Epithelial cell of proximal tubule (primary cell): ENCODE measurements at regions not wholly inside any gene's neighbourhood (a gene's known extent, or its start where the extent isn't known, plus 50 kb on each side); places are given as distances from the start of the nearest gene placed in this dataset.
"Not testable (repeated sequence)": the region's sequence is repeated elsewhere in the genome, so short reads cannot be mapped to it uniquely, and the experiment has no call there.

Experiments
- DNase-seq: peaks from one replicate; pipeline ENCODE4 v3.0.0-alpha.2; 2011; ENCODE audit warnings: low read depth
- H3K4me3 ChIP-seq: 2 replicates; pipeline ENCODE4 v1.5.1; 2011; ENCODE audit warnings: low read depth, mild to moderate bottlenecking, low read length
- TF ChIP-seq, protein P1 (sequence below): conservative IDR thresholded peaks from 2 replicates; pipeline ENCODE4 v1.5.1; 2012; ENCODE audit warnings: low read depth, mild to moderate bottlenecking, low read length

DNA sequence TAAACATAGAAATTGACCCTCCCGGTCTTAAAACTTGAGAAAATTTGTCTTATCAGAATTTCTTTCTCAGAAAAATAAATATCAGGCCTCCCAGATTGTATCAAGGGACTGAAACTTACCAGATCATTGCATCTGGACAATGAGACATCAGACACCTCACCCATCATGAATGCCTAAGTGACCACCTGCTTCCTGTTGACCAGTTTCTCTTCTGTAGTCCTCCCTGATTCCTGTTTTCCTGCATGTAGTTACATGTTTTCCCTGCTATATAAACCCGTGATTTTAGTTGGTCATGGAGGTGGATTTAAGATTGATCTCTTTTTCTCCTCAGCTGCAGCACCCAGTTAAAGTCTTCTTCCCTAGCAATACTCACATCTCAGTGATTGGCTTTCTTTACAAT is 548.1 kb downstream of the PPP4R3C start:
- TF ChIP-seq, protein P1, sequence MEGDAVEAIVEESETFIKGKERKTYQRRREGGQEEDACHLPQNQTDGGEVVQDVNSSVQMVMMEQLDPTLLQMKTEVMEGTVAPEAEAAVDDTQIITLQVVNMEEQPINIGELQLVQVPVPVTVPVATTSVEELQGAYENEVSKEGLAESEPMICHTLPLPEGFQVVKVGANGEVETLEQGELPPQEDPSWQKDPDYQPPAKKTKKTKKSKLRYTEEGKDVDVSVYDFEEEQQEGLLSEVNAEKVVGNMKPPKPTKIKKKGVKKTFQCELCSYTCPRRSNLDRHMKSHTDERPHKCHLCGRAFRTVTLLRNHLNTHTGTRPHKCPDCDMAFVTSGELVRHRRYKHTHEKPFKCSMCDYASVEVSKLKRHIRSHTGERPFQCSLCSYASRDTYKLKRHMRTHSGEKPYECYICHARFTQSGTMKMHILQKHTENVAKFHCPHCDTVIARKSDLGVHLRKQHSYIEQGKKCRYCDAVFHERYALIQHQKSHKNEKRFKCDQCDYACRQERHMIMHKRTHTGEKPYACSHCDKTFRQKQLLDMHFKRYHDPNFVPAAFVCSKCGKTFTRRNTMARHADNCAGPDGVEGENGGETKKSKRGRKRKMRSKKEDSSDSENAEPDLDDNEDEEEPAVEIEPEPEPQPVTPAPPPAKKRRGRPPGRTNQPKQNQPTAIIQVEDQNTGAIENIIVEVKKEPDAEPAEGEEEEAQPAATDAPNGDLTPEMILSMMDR, result no peak
- no peak overlapping the region for H3K4me3 ChIP-seq
- peak; percentile 53 for DNase-seq

DNA sequence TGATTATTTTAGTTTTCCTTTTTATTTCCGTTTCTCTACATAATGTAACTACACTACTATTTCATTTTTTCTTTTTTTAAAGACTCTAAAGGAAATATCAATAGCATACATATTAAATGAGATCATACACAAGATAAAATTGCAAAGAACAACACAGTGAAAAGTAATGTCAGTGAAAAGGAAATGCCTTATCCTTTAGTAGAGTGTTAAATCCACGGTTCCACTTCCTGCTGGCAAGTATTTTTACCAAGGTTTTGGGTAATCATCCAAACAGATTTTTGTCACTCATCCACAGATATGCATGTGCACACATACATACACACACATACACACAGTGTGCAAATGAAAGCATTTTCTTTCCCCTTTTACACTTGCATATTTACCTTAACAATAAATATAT is 548.9 kb downstream of the PPP4R3C start:
- no peak overlapping the region for H3K4me3 ChIP-seq
- no peak for DNase-seq
- TF ChIP-seq, protein P1, result no peak

DNA sequence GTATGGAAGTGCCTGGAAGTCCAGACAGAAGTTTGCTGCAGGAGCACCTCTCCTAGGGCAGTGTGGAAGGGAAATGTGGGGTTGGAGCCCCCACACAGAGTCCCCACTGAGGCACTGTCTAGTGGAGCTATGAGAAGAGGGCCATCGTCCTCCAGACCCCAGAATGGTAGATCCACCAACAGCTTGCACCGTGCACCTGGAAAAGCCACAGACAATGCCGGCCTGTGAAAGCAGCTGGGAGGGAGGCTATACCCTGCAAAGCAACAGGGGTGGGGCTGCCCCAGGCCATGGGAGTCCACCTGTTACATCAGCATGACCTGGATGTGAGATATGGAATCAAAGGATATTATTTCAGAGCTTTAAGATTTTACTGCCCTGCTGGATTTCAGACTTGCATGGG is 551.4 kb downstream of the PPP4R3C start:
- H3K4me3 ChIP-seq, DNase-seq: not testable (repeated sequence)

DNA sequence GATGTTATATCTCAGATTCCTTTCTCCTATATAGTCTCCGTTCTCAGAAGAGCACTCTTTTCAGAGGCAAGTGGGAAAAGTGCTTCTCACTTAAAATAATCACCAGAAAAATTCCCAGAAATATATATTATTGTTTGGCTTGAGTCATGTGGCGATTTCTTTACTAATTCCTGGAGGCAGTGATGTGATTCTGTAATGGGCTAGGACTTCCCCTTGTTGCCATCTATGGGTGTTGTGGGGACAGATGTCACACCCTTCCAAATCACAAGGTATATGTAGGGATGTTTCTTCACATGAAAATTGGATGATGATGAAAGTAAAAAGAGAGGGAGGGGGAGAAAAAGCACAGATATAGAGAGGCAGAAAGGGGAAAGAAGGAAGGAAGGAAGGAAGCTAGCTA is 553.4 kb downstream of the PPP4R3C start:
- TF ChIP-seq, protein P1, result no peak
- no peak for DNase-seq
- no peak overlapping the region for H3K4me3 ChIP-seq

DNA sequence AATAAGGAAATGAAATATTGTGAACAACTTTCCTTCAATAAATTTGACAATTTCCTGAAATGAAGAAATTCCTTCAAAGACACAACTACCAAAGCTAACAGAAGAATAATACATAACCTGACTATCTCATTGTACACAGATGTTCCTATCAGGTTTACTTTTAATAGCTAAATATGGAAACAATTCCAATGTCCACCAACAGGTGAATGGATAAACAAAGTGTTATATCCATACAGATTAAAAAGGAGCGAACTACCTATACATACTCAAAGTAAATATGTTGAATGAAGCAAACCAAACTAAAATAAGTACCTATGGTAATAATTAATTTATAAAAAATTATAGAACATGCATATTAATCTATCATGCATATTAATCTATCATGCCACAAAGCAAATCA is 554.9 kb downstream of the PPP4R3C start:
- no peak overlapping the region for H3K4me3 ChIP-seq
- DNase-seq, result no peak
- TF ChIP-seq, protein P1, result no peak

DNA sequence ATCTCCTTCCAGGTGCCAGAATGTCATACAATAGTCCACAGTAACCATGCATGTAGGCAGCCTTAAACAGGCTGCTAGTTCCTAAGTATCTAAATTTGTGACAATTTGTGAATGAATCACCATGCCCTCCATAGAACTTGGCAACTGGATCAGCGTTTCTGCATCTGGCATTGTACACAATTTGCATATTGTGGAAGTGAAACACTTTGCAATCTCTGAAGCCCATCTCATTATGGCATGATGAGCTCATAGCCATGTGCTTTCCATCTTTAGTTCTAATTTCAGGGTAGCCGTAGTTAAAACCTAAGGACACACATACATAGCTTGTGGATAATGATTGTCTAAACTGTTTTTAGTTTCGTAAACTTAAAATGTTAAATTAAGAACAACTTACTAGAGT is 573.6 kb downstream of the PPP4R3C start:
- H3K4me3 ChIP-seq, result no peak overlapping the region
- TF ChIP-seq, protein P1, result no peak
- no peak for DNase-seq

DNA sequence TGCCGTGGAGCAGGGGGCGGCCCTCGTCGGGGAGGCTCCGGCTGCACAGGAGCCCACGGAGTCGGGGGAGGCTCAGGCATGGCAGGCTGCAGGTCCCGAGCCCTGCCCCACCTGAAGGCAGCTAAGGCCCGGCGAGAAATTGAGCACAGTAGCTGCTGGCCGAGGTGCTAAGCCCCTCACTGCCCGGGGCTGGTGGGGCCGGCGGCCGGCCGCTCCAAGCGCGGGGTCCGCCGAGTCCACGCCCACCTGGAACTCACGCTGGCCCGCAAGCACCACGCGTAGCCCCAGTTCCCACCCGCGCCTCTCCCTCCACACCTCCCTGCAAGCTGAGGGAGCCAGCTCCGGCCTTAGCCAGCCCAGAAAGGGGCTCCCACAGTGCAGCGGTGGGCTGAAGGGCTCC is 589.4 kb downstream of the PPP4R3C start:
- TF ChIP-seq, protein P1, result no peak
- H3K4me3 ChIP-seq, result no peak overlapping the region
- no peak for DNase-seq

DNA sequence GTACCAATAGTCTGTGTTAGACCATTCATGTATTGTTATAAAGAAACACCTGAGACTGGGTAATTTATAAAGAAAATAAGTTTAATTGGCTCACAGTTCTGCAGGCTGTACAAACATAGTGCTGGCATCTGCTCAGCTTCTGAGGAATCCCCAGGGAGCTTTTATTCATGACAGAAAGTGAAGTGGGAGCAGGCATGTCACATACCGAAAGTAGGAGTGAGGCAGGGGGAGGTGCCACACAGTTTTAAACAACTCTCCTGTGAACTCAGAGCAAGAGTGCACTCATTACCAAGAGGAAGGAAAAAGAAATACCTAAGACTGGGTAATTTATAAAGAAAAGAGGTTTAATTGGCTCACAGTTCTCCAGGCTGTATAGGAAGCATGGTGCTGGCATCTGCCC is 591.2 kb downstream of the PPP4R3C start:
- TF ChIP-seq, protein P1, result no peak
- H3K4me3 ChIP-seq, result no peak overlapping the region
- DNase-seq, result no peak
